NCI-H1694 (cell line): ENCODE measurements at regions not wholly inside any gene's neighbourhood (a gene's known extent, or its start where the extent isn't known, plus 50 kb on each side); places are given as distances from the start of the nearest gene placed in this dataset.

Source experiments
- DNase-seq: peaks from one replicate; lab custom pipeline; 2025; lab: John Stamatoyannopoulos, UW

- no peak for DNase-seq
These were observed 175.9 kb downstream of the ZDHHC21 start for GRCh38 chr9:14517154-14517906.

- DNase-seq, result no peak
These were observed 176.6 kb downstream of the ZDHHC21 start for GRCh38 chr9:14516656-14517055.

GRCh38 chr9:14515571-14516198 is 177.5 kb downstream of the ZDHHC21 start:
- DNase-seq, result no peak

GRCh38 chr9:14515049-14515448 is 178.2 kb downstream of the ZDHHC21 start:
- DNase-seq, result no peak

- no peak for DNase-seq
These were observed 180.3 kb downstream of the ZDHHC21 start for GRCh38 chr9:14512942-14513341.

- no peak for DNase-seq
These were observed 181.8 kb downstream of the ZDHHC21 start for GRCh38 chr9:14511452-14511851.

- DNase-seq, result no peak
These were observed 184.3 kb downstream of the ZDHHC21 start for GRCh38 chr9:14508884-14509283.

- no peak for DNase-seq
These were observed 187.4 kb upstream of the NFIB start for GRCh38 chr9:14501366-14501765.

- no peak for DNase-seq
These were observed 186.8 kb upstream of the NFIB start for GRCh38 chr9:14500705-14501104.

- no peak for DNase-seq
These were observed 186.0 kb upstream of the NFIB start for GRCh38 chr9:14499976-14500375.

- no peak for DNase-seq
These were observed 184.9 kb upstream of the NFIB start for GRCh38 chr9:14498824-14499223.

GRCh38 chr9:14497476-14497875 is 183.5 kb upstream of the NFIB start:
- no peak for DNase-seq

GRCh38 chr9:14488421-14489190 is 174.7 kb upstream of the NFIB start:
- DNase-seq, result no peak

GRCh38 chr9:14487547-14488185 is 173.7 kb upstream of the NFIB start:
- DNase-seq, result no peak

- DNase-seq, result no peak
These were observed 171.4 kb upstream of the NFIB start for GRCh38 chr9:14485366-14485765.

GRCh38 chr9:14482856-14483255 is 168.9 kb upstream of the NFIB start:
- DNase-seq, result no peak

GRCh38 chr9:14480526-14480925 is 166.6 kb upstream of the NFIB start:
- no peak for DNase-seq

- DNase-seq, result no peak
These were observed 165.2 kb upstream of the NFIB start for GRCh38 chr9:14479163-14479560.

- no peak for DNase-seq
These were observed 164.5 kb upstream of the NFIB start for GRCh38 chr9:14478175-14479162.

- DNase-seq, result no peak
These were observed 157.1 kb upstream of the NFIB start for GRCh38 chr9:14471041-14471440.

GRCh38 chr9:14467675-14468374 is 153.9 kb upstream of the NFIB start:
- no peak for DNase-seq
